RPMI7951 (cell line): ENCODE measurements at regions not wholly inside any gene's neighbourhood (a gene's known extent, or its start where the extent isn't known, plus 50 kb on each side); places are given as distances from the start of the nearest gene placed in this dataset.

Experiments
- DNase-seq: peaks from one replicate; pipeline ENCODE4 v3.0.0-alpha.2; 2012; ENCODE audit warnings: low read depth

GRCh38 chr14:71497645-71498086, 434.6 kb upstream of the RGS6 start:
- peak; percentile 61 for DNase-seq

- no peak for DNase-seq
Observed at GRCh38 chr14:71498212-71498611, 434.0 kb upstream of the RGS6 start.

- DNase-seq: no peak
Observed at GRCh38 chr14:71499018-71499417, 433.2 kb upstream of the RGS6 start.

DNA sequence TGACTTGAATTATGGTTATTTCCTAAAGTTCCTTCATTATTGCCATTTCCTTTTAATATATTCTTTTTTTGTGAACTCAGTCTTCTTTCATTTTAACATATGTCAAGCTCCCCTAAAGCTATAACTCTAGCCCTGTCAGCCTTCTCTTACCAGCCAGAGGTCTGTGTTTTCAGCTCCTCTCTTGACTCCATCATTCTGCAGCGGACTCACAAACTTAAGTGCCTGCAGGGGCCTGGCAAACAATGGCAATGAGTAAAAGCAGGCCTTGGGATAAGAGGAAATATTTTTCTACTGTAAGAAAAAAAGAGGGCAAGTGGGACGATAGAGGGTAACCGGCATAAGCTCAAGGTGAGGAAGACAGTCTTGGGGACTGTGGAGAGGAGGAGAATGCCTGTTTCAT, 424.5 kb upstream of the RGS6 start:
- DNase-seq: no peak

DNA sequence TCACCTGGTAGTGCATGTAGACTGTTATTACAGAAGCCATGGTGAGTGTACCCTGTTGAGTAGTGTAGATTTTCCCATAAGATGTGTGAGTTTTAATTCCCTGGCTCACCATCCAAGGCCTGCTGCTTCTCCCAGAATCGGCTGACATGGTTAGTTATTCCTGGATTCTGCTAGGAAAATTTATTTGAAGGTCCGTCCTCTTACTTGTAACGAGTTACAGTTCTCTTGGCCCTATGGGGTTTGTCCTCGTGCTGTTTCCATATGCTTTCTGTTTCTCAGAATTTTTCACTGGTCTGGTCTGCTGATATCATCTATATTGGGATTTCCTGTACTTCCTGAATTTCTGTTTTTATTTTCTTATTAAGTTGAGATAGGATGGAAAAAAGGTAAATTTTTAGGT, 423.3 kb upstream of the RGS6 start:
- no peak for DNase-seq

- no peak for DNase-seq
Observed at GRCh38 chr14:71511152-71511551, 421.1 kb upstream of the RGS6 start.

DNA sequence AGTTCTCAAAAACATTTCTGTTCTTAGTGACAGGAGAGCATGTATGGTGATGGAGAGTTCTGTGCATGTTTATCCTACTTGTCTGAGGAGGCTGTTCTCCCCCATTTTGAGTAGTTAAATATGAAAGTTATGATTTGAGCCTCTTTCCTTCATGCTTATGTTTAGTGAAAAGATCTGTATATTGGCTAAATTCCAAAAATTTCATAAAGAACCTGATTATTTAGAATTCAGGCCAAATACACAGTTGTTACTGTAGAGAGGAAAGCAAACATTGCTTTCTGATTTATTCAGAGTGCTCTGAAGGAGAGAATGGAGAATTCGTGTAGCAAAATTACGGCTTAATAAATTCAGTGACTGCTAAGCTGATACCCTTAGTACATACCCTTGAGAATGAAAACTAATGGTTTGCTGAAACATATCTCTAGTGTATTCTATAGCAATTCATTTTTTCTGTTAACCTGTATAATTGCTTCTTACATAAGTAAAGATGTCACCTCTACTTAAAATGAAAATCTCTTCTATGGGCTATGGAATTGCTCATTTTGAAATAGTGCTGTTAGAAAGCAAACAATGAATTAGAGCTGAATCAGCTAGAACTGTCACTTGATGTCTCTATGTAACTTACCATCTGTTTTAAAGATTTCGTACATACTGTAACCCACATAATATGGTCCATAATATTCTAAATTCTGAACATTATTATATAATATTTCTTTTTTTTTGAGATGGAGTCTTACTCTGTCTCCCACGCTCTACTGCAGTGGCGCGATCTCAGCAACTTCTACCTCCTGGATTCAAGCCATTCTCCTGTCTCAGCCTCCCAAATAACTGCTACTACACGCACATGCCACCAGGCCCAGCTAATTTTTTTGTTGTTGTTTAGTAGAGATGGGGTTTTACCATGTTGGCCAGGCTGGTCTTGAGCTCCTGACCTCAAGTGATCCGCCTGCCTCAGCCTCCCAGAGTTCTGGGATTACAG, 417.0 kb upstream of the RGS6 start:
- no peak for DNase-seq

GRCh38 chr14:71521238-71522135, 410.7 kb upstream of the RGS6 start:
- no peak for DNase-seq

DNA sequence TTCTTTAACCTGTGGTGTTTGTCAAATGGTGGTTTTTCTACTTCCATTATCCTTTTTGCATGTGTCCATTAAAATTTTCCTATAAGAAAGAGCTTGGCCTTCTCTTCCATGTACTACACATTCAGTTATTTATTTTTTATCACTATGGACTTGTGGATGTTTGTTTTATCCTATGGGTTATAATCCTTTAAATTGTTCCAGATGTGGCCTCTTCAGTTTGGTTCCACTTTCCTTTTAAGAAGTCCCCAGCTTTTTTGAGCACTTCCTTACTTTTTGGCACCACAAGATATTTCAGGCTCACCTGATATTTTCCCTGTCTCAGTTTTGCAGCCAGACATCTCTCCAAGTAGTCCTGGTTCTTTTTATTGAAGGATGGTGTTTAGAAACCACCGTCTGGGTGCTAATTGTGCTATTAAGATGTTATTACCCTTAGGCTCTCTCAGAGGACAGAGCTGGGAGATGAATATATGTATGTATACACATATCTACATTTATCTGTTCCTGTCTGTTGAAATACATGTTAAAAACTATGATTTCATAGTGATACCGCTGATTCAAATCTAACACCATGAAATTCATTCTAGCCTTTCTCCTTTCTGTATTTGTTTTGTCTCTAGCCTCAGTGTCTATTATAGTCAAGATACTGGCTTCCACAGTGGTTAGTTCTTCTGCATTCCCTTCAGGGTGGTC, 408.5 kb upstream of the RGS6 start:
- DNase-seq: peak; percentile 60

DNA sequence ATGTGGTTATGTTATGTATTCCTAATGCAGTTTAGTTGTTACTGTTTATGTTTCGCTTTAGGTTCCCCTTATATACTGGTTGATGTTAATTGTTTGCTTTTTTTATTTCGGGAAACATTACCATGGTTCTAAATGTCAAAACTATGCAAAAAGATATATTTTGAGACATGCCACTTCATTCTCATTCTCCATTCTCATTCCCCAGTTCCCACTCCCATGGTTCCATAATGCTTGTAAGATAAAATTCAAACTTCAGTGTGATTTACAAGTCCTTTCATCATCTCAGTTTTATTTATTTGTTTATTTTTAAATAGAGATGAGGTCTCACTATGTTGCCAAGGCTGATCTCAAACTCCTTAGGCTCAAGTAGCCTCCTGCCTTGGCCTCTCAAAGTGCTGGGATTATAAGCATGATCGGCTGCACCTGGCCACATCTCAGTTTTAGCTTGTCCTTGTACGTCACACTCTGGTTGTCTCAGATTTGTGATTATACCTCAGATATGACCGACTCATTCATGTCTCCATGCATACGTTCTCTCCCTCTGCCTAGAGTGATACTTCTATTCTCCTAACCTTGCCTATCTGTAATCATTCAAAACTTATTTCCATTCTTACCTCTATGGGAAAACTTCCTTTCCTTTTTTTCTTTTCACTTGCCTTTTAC, 407.8 kb upstream of the RGS6 start:
- no peak for DNase-seq

DNA sequence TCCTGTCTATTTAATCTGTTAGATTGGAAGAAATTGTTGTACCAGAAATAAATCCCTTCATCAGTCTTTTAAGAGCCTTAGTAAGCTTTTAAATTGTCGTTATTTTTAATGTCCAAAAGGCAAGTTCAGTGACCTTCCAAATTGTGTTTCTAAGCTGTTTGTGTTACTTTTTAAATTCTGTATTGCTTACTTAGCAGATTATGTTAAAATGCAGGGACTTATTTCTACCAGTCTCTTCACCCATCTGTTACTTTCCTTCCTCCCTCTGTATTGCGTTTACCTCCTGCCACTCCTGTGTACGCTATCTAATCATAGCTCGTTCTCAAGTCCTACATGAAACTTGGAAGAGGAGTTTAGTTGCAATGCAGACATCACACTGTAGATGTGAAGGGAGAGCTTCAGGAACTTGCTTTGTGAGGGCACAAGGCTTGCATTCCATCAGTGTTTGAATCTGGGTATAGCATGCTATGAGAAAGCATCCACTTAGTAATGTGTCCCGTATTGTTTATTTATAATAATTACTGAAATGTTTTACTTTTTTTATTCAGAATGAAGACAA, 406.5 kb upstream of the RGS6 start:
- DNase-seq: no peak

- no peak for DNase-seq
Observed at GRCh38 chr14:71526388-71526787, 405.8 kb upstream of the RGS6 start.

DNA sequence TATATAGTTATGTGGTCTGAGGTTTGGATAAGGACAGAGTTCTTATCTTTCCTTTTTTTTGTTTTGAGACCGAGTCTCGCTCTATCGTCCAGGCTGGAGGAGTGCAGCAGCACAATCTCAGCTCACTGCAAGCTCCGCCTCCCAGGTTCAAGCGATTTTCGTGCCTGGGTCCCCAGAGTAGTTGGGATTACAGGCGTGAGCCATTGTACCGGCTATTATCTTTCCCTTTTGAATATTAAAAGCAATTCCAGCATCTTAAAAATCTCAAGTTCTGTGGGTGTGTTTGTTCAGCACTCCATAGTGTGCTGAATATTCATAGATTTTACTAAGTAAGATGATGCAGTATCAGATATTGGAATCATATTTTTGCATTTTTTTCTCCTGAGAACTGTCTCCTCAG, 404.4 kb upstream of the RGS6 start:
- no peak for DNase-seq

DNA sequence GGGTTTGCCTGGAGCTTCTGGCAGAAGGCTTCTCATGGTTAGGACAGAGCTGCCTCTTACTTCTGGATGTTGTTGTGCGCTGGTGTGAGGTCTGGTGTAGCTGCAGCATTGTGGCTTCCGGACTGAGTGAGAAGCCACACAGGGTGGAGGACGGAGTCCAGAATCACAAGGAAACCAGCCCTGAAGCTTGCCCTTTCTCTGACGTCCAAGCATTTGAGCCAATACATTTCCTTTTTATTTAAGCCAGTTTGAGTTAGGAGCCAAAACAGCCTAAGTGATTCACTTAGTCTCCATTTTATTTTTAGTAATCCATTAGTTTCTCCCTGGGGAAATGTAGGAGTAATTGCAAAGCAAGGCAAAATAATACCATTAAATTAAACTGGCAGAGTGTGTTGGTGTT, 402.4 kb upstream of the RGS6 start:
- DNase-seq: peak; percentile 82

DNA sequence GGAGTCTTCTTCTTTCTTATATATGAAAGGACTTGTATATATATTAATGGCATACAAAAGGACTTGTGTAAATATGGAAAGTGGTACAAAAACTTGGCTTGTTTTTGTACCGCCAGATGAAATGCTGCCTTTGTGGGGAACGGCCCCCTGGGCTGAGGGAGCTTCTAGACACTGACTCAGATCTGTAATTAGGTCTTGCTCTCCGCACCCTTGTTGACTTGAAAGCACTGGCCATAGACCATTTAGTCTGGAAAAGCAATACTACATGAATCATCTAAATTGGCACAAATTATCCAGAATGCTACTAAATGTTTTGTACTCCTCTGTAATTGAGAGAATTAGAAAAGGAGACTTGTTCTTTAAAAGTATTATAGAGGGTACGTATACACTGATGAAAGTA, 399.9 kb upstream of the RGS6 start:
- peak; percentile 83 for DNase-seq

DNA sequence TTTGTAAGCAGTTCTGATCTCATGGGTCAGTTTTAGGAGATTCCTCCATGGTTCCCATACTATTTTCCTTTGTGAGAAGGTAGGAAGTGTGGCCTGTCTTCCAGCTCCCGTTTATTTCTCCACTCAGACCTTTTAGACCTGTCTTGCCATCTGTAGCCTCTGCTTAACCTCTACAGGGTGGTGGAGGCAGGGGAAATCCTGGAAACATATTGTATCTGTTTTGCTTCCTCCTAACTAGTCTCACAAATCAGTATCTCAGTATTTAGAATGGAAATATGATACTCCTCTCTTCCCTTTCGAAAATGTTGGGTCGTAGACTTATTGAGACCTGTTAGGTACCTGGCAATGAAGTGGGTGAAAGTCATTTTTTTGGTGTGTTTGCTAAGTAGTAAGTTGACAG, 399.4 kb upstream of the RGS6 start:
- DNase-seq: peak; percentile 10

DNA sequence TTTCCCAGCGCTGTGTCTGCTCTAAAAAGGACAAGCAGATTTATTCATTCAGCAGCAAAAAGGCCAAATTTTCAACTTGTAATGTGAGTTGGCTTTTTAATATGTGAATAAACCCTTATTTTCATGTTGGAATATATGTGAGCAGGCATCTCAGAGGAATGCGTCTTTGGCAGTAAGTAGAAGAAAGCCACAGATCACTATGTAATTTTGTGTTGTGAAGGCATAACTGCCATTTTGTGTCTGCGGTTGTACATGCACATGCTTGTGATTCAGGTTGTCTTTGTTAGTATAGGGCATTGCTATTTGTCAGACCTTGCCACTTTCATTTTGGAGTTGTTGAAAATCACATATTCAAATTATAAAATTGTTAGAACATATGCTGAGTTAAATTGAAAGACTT, 398.8 kb upstream of the RGS6 start:
- peak; percentile 63 for DNase-seq

- DNase-seq: no peak
Observed at GRCh38 chr14:71533800-71534199, 398.4 kb upstream of the RGS6 start.

GRCh38 chr14:71534506-71534905, 397.7 kb upstream of the RGS6 start:
- no peak for DNase-seq

- no peak for DNase-seq
Observed at GRCh38 chr14:71536015-71536740, 396.1 kb upstream of the RGS6 start.
